GM13977 (cell line): ENCODE measurements at regions not wholly inside any gene's neighbourhood (a gene's known extent, or its start where the extent isn't known, plus 50 kb on each side); places are given as distances from the start of the nearest gene placed in this dataset.
"Not testable (repeated sequence)": the region's sequence is repeated elsewhere in the genome, so short reads cannot be mapped to it uniquely, and the experiment has no call there.

Experiments
- DNase-seq: peaks from one replicate; pipeline ENCODE4 v3.0.0; 2012; ENCODE audit warnings: low spot score
- in situ Hi-C: fragments of 300-500 bp; cut with MboI; formaldehyde crosslinking; loops from one replicate; pipeline ENCODE4 v1.12.0; 2022; ENCODE audit warnings: low sequenced_read_pairs, low pct_unique_long_range_greater_than_20kb, mixed read lengths, inconsistent platforms; ENCODE audit not compliant: unreplicated experiment
- TF ChIP-seq, protein P1 (sequence below): IDR thresholded peaks from 2 replicates; pipeline ENCODE4 v1.5.1; 2012; ENCODE audit warnings: mild to moderate bottlenecking, control low read depth; ENCODE audit not compliant: insufficient read depth; ENCODE audit errors: extremely low read depth, missing control alignments

DNA sequence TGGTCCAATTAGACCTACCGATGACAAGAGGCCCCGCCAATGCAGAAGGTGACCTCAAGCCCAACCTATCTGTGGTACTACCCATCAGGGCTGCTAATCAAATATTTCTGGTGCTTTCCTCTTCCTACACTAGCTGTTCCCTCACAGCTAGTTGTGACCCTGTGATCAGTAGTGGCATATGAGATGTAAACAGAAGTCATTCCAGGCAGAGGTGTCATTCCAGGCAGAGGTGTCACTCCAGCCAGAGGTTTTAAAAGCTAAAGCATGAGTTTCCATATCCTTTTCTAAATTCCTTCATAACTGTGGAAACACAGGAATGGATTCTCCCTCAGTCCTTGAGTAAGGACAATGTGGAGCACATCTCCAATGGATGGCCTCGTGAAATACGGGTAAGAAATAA lies 110.9 kb upstream of the DNAJC10 start:
- TF ChIP-seq, protein P1, sequence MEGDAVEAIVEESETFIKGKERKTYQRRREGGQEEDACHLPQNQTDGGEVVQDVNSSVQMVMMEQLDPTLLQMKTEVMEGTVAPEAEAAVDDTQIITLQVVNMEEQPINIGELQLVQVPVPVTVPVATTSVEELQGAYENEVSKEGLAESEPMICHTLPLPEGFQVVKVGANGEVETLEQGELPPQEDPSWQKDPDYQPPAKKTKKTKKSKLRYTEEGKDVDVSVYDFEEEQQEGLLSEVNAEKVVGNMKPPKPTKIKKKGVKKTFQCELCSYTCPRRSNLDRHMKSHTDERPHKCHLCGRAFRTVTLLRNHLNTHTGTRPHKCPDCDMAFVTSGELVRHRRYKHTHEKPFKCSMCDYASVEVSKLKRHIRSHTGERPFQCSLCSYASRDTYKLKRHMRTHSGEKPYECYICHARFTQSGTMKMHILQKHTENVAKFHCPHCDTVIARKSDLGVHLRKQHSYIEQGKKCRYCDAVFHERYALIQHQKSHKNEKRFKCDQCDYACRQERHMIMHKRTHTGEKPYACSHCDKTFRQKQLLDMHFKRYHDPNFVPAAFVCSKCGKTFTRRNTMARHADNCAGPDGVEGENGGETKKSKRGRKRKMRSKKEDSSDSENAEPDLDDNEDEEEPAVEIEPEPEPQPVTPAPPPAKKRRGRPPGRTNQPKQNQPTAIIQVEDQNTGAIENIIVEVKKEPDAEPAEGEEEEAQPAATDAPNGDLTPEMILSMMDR = no peak
- no peak for DNase-seq
- in situ Hi-C loops = no loop called here

DNA sequence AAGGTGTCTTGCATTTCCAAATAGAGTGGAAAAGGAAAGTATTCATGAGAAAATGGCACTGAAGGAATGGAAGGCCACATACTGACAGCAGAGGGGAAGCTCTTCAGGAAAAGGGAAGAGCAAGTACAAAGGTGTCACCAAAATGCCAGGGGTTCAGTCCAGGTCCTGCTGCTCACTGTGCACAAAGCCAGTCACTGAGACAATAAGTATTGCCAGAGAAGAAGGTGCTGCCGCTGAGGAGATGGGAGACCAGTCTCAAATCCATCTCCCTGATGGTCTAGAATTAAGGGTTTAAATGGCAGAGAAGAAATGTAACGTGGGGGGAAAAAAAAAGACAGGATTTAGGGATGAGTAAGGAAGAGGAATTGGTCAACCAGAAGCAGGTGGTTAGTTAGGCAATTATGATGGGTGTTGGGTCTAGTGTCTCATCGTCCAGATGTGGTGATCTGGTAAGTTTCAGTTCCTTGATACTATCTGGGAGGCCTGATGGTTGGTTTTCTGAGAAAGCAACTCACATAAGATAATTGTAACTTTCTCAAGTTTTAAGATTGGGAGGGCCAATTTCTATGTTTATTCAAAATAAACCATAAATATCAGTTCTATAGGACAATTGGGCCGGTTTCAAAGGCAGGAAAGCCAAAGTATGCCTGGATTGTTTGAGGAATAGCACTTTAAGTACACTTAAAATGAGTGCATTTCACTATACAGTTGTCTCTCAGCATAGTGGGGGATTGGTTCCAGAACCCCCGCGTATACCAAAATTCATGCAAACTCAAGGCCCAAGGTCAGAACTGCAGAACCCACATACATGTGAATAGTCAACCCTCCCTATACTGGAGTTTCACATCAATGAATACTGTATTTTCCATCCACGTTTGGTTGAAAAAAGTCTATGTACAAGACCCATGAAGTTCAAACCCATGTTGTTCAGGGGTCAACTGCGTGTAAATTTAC lies 109.1 kb upstream of the DNAJC10 start:
- DNase-seq = no peak
- in situ Hi-C loops = no loop called here
- TF ChIP-seq, protein P1 = no peak

DNA sequence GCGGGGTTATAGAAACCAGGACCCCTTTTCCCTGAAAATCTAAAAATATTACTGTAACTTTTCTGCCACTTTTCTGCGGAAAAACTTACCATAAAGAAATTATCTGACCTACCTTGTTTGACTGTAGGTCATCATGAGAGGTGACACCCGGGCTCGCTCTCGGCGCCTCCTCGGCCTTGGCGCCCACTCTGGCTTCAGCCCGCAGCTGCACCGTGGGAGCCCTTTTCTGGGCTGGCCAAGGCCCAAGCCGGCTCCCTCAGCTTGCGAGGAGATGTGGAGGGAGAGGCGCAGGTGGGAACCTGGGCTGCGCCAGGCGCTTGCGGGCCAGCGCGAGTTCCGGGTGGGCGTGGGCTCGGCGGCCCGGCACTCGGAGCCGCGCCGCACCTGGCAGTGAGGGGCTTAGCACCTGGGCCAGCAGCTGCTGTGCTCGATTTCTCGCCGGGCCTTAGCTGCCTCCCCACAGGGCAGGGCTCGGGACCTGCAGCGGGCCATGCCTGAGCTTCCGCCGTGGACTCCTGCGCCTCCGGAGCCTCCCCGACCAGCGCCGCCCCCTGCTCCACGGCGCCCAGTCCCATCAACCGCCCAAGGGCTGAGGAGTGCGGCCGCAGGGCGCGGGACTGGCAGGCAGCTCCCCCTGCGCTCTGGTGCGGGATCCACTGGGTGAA lies 107.7 kb upstream of the DNAJC10 start:
- DNase-seq = no peak
- TF ChIP-seq, protein P1 = no peak
- in situ Hi-C loops = no loop called here

DNA sequence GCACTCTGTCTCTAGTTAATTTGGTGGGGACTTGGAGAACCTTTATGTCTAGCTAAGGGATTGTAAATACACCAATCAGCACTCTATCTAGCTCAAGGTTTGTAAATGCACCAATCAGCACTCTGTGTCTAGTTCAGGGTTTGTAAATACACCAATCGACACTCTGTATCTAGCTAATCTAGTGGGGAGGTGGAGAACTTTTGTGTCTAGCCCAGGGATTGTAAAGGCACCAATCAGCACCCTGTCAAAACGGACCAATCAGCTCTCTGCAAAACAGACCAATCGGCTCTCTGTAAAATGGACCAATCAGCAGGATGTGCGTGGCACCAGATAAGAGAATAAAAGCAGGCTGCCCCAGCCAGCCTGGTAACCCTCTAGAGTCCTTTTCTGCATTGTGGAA lies 107.1 kb upstream of the DNAJC10 start:
- DNase-seq, in situ Hi-C loops: not testable (repeated sequence)

DNA sequence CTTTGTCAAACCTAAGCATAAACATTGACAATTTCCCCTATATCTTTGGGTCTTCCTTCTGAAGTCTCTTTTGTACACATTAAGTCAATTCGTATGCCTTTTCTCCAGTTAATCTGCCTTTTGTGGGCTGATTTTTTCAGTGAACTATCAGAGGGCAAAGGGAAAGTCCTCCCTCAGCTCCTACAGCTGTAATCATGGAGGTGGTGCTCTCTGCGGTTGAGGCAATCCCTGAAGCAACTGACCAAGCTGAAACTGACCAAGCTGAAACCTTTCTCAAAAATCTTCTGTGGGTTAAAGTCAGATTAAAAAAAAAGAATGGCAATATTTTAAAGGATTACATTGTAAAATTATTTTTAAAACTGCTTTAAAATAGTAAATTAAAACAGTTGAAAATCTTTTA lies 105.8 kb upstream of the DNAJC10 start:
- in situ Hi-C loops = no loop called here
- TF ChIP-seq, protein P1 = no peak
- no peak for DNase-seq

DNA sequence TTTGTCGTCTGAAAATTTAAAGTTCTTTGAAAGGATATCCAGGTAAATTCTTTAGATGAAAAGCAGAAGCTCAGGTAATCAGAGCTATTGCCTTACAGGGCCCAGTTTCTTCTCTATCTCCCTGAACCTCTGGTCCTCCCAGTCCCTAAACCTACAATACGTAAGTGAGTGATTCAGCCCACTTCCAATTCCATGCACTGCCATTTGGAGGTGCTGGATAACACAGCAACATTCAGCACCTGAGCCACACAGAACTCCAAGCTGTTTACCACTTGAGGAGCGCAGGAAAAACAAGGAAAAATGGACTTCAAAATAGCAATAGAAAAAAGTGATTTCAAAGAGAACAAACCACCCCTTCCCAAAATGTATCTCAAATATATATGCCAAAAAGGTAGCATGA lies 105.0 kb upstream of the DNAJC10 start:
- DNase-seq = no peak
- TF ChIP-seq, protein P1 = no peak
- in situ Hi-C loops = no loop called here

DNA sequence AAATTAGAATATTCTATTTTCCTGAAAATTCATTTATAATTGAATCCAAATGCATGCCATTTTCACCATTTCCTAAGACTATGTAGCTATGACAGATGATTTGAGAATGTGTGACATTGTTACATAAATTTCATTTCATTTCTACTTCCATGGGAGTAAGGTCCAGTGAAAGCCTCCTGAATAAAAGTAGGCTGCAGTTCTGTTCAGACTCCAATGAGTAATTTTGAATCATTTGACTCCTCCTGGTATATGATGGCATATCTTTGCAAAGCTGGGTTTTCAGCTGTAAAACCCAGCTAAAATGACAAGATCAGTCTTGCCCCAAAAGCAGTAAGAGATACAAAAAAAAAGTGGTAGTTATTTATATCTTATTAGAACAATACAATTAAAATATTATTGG lies 101.0 kb upstream of the DNAJC10 start:
- in situ Hi-C loops = no loop called here
- TF ChIP-seq, protein P1 = no peak
- DNase-seq = no peak
